ENCODE measurements at regions not wholly inside any gene's neighbourhood (a gene's known extent, or its start where the extent isn't known, plus 50 kb on each side); places are given as distances from the start of the nearest gene placed in this dataset.
"Not testable (repeated sequence)": the region's sequence is repeated elsewhere in the genome, so short reads cannot be mapped to it uniquely, and the experiment has no call there.

DNA sequence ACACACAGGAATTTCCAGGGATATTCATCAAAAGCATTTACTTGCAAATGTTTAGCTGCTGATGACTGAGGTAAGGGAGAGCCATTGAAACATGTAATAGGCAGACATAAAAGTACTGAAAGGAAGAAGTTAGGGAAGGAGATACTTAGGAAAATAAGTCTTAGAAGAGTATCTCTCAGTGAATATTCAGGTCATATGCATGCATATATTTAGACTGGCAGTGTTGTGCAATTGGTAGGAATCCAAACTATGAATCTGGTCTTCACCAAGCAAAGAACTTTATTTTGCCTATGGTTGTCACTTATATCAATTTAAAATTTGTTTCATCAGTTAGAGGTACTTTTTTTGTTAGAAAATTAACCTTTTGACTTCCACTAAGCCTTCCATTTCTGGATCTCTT, 1490.7 kb downstream of the SUCLG1 start:
- DNase-seq (ENCODE audit: low spot score): no peak

DNA sequence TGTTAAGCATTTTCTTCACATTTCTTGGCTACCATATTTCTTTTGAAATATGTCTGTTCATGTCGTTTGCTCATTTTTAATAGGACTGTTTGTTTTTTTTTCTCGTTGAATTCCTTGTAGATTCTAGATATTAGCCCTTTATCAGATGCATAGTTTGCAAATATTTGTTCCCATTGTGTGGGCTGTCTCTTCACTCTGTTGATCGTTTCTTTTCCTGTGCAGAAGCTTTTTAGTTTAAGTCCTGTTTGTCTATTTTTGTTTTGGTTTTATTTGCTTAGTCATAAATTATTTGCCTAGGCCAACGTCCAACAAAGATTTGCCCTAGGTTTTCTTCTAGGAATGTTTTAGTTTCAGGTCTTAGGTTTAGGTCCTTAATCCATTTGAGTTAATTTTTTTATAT, 1494.7 kb downstream of the SUCLG1 start:
- no peak for DNase-seq (ENCODE audit: low spot score)

DNA sequence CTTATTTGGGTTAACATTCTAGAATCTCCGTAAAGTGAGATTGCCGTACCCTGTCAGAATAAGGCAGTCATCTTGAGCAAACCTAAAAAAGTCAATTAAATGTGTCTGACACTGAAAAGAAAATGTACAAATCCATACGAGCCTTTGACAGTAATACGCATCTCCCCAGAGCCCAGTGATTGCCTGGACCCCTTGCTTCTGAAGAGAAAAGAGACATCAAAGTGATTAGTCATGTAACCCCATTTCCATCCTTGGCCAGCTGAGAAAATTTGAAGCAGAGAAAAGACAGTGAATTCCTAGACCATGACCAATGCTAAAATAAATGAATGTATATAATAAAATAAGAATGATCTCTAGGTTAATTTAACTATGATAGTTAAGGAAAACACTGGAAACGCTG, 1499.4 kb downstream of the SUCLG1 start:
- DNase-seq (ENCODE audit: low spot score): no peak

DNA sequence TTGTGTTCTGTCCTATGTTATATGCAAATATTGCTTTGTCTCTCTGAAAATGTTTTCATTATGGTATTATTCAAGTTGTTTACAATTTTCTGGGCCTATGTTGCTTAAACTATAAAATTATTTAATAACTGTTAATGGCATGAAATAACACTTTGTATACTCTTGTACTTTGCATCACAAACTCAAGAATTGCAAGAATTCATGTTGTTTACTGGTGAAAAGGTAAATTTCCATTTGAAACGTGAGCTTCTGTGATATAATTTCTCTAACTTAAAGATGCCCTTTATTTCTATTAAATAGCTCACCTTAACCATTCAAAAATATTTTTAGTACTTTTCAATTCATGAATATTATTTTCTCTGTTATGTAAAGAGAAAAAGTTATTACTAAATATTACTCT, 1504.2 kb downstream of the SUCLG1 start:
- DNase-seq (ENCODE audit: low spot score): no peak

- no peak for DNase-seq (ENCODE audit: low spot score)
Measured at GRCh38 chr2:82939211-82939610, 1519.9 kb downstream of the SUCLG1 start.

- not testable (repeated sequence) for DNase-seq (ENCODE audit: low spot score)
Measured at GRCh38 chr2:82938321-82938845, 1520.7 kb downstream of the SUCLG1 start.

GRCh38 chr2:82913566-82913965, 1545.5 kb downstream of the SUCLG1 start:
- no peak for DNase-seq (ENCODE audit: low spot score)

DNA sequence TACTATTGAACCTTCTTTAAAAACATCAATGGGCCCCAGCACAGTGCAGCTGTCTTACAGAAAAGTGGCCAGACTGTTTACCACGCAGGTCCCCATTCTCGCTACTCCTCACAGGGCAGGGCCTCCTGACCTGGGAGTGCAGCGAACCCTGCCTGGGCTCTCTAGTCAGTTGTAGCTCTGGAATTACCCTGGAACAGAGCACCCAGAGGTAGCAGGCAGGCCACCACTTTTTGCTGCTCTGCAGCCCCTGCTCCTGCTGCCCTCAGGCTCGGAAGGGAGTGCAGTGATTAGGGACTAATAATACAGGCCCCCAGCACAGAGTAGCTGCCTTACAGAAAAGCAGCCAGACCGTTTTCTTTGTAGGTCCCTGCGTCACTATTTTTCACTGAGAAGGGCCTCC, 1563.0 kb downstream of the SUCLG1 start:
- DNase-seq (ENCODE audit: low spot score): no peak

- DNase-seq (ENCODE audit: low spot score): no peak
Measured at GRCh38 chr2:82893190-82893589, 1565.9 kb downstream of the SUCLG1 start.

- DNase-seq (ENCODE audit: low spot score): no peak
Measured at GRCh38 chr2:82879803-82880202, 1579.3 kb downstream of the SUCLG1 start.

- DNase-seq (ENCODE audit: low spot score): no peak
Measured at GRCh38 chr2:82875858-82876257, 1583.2 kb downstream of the SUCLG1 start.

DNA sequence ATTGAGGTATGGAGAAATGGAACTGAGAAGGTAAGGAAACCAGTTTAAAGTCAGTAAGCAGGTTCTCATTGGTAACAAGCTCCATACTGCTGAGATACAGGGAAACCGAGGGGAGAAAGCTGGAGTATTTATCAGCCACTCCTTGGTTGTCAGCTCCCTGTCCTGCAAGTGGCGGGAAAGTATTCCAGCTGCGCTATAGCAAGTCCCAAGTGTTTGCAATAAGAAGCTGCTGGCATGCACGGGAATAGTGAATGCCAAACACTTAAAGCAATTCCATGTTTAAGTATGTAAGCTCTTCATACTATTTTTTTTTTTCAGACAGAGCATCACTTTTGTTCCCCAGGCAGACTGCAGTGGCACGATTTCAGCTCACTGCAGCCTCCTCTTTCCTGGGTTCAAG, 1601.1 kb downstream of the SUCLG1 start:
- DNase-seq (ENCODE audit: low spot score): no peak

- DNase-seq (ENCODE audit: low spot score): no peak
Measured at GRCh38 chr2:82853299-82853698, 1605.8 kb downstream of the SUCLG1 start.

DNA sequence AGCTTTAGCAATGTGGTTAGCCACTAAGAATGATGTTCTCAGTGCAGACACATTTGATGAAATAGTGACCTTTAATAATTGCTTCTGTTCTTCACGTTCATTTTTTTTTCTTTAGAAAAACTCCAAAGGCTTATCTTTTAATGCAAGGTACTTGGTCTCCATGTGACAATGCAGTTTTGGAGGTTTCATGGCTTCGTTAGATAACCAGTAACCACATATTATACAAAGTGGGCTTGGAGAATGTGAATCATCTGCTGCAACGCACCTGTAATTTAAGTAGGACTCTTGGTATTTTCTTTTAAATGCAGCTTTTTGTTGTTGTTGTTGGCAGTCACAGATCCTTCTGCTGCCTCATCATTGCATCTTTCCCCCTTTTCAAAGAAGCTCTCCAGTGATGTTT, 1606.3 kb downstream of the SUCLG1 start:
- no peak for DNase-seq (ENCODE audit: low spot score)

DNA sequence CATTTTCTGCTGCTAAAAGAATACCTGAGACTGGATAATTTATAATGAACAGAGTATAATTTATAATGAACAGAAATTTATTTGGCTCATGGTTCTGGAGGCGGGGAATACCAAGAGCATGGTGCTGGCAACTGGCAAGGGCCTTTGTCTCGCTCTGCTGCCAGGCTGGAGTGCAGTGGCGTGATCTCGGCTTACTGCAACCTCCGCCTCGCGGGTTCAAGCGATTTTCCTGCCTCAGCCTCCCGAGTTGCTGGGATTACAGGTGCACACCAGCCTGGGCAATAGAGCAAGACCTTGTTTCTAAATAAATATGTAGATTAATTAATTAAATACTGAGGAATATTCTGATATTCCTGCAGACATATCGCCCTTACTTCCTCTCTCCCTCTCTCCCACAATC, 1610.8 kb downstream of the SUCLG1 start:
- no peak for DNase-seq (ENCODE audit: low spot score)

- no peak for DNase-seq (ENCODE audit: low spot score)
Measured at GRCh38 chr2:82839036-82839435, 1620.0 kb downstream of the SUCLG1 start.

- no peak for DNase-seq (ENCODE audit: low spot score)
Measured at GRCh38 chr2:82837588-82838304, 1621.3 kb downstream of the SUCLG1 start.

DNA sequence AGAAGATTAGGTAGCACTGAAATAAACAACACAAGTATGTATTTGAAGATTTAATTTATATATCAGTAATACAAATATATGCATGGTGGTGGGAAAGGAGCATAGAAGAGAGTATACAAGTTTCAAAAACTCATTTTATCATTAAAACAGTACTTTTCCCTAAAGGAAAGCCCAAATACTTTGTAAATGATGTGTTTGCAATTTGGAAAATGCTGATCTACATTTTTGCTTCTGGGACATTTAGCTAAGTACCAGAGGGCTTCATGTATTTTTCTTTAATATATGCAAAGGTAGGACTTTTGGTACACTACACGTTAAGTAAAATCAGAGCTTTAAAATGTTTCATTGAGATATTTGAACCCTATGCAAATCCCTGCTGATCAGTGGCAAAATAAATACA, 1624.2 kb downstream of the SUCLG1 start:
- DNase-seq (ENCODE audit: low spot score): no peak

DNA sequence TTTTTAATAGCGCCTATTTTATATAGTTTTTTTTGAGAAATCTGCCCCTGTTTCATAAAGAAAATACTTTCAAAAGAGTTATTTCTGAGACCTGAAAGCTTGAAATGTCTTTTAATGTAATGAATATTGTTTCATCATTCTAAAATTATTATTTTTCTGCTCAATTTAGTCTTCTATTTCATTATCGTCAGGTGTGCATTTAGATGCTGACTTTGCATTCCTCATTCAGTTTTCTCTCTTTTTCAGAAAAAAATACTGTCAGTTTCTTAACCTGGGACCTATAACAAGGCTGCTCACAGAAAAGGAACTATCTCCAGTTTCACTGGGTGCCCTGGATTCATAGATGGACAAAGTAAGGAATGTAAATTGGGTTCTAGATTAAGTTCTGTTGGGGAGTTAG, 1631.7 kb downstream of the SUCLG1 start:
- no peak for DNase-seq (ENCODE audit: low spot score)

- DNase-seq (ENCODE audit: low spot score): no peak
Measured at GRCh38 chr2:82826437-82826836, 1632.6 kb downstream of the SUCLG1 start.

- no peak for DNase-seq (ENCODE audit: low spot score)
Measured at GRCh38 chr2:82825410-82826090, 1633.5 kb downstream of the SUCLG1 start.

DNA sequence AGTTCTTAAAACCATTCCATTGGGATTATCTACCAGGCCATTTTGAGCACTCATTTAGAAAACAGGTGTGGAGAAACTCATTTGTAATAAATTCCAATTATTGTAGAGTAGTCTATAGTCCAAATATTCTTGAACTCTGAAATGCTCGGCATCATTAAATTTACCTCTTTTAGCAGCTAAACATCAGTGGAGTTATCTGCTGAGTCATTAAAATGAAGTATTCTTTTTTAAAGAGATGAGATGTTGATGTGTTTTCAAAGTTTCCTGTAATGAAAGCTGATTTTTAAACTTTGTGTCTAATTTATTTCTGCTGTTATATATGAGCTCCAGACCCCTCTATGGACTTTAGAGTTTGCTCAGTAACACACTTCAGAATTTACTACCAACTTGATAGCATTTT, 1635.2 kb downstream of the SUCLG1 start:
- DNase-seq (ENCODE audit: low spot score): no peak

- DNase-seq (ENCODE audit: low spot score): no peak
Measured at GRCh38 chr2:82819951-82820350, 1639.1 kb downstream of the SUCLG1 start.

- no peak for DNase-seq (ENCODE audit: low spot score)
Measured at GRCh38 chr2:82814146-82814545, 1644.9 kb downstream of the SUCLG1 start.

All from AG08396 (cell line).